Lower lobe of right lung (tissue), 2 donors: ENCODE measurements at regions not wholly inside any gene's neighbourhood (a gene's known extent, or its start where the extent isn't known, plus 50 kb on each side); places are given as distances from the start of the nearest gene placed in this dataset.

Experiments used
- ATAC-seq, 2 donors: fragments of 200-7000 bp; cut with Tn5 transposase; one replicate each; pipeline ENCODE4 v1.9.1; 2020 to 2022; ENCODE audit warnings: mild to moderate bottlenecking in 2 of 2, moderate library complexity in 2 of 2
- DNase-seq: peaks from one replicate; pipeline ENCODE4 v3.0.0-alpha.2; 2020
- H3K27ac ChIP-seq: fragments of 200-600 bp; one replicate; pipeline ENCODE4 v1.8.0; 2022
- H3K27me3 ChIP-seq: fragments of 200-600 bp; one replicate; pipeline ENCODE4 v1.8.0; 2022; ENCODE audit warnings: low read depth
- H3K36me3 ChIP-seq: fragments of 200-600 bp; one replicate; pipeline ENCODE4 v1.8.0; 2022; ENCODE audit warnings: mild to moderate bottlenecking
- H3K4me1 ChIP-seq: fragments of 200-600 bp; one replicate; pipeline ENCODE4 v1.8.0; 2022
- H3K4me3 ChIP-seq: fragments of 200-600 bp; one replicate; pipeline ENCODE4 v1.8.0; 2022; ENCODE audit warnings: mild to moderate bottlenecking
- H3K9me3 ChIP-seq: fragments of 200-600 bp; one replicate; pipeline ENCODE4 v1.8.0; 2022
- intact Hi-C: fragments of 100-400 bp; cut with DNase I; formaldehyde crosslinking; loops from one replicate; pipeline ENCODE4 v1.11.0; 2022
- TF ChIP-seq, protein P1 (sequence below): fragments of 200-600 bp; IDR thresholded peaks from one replicate; pipeline ENCODE4 v1.8.0; 2022; ENCODE audit warnings: antibody characterized with exemption, mild to moderate bottlenecking
- donor health status: DM: no; HTN: yes; CAD: no; lungs with severe emphysema.

DNA sequence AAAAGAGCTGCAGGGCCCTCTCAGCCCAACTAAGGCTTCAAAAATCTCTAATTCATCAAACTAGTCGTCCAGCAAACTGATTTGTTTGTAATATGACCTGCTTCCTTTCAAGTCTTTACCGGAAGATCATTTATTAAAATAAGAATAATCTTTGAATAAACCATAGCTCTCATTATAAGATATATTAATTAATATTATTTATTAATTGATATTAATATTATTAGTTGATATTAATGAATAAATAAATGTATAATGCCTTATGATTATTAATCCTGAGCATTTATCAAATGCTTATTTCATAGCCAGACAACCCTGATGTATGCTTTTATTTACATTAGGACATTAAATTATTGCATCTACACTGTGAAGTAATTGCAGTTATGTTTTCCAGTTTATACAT is 550.7 kb upstream of the ALCAM start:
- peaks cover 10% of the 10 kb centered on the region for H3K9me3 ChIP-seq
- H3K4me3 ChIP-seq: no peak overlapping the region
- H3K4me1 ChIP-seq: no peaks in the 10 kb centered on the region
- no peak for ATAC-seq
- H3K36me3 ChIP-seq: no peaks in the 10 kb centered on the region
- H3K27ac ChIP-seq: no peak overlapping the region
- intact Hi-C loops: no loop called here
- DNase-seq: no peak
- TF ChIP-seq, protein P1, sequence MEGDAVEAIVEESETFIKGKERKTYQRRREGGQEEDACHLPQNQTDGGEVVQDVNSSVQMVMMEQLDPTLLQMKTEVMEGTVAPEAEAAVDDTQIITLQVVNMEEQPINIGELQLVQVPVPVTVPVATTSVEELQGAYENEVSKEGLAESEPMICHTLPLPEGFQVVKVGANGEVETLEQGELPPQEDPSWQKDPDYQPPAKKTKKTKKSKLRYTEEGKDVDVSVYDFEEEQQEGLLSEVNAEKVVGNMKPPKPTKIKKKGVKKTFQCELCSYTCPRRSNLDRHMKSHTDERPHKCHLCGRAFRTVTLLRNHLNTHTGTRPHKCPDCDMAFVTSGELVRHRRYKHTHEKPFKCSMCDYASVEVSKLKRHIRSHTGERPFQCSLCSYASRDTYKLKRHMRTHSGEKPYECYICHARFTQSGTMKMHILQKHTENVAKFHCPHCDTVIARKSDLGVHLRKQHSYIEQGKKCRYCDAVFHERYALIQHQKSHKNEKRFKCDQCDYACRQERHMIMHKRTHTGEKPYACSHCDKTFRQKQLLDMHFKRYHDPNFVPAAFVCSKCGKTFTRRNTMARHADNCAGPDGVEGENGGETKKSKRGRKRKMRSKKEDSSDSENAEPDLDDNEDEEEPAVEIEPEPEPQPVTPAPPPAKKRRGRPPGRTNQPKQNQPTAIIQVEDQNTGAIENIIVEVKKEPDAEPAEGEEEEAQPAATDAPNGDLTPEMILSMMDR: no peak
- H3K27me3 ChIP-seq: no peaks in the 10 kb centered on the region

DNA sequence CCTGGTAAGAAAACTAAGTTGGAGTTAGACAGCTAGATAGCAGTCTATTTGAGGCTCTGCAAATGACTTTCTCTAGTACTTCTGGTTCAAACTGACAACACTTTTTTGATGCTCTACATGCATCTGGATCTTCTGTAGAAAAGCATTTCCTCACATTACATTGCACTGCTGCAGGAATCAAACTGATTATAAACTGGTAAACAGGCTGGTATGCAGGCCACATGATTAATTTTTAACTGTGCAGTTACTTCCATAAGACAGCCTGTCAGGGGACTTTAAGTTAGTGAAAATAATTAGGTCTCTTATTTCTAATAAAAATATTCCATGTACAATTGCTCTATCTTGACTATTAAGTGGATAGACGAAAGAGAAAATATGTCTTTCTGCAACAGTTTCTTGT is 550.0 kb upstream of the ALCAM start:
- no peaks in the 10 kb centered on the region for H3K27me3 ChIP-seq
- H3K9me3 ChIP-seq: peaks cover 14% of the 10 kb centered on the region
- ATAC-seq (no peak), DNase-seq (no peak)
- TF ChIP-seq, protein P1: no peak
- no peak overlapping the region for H3K4me3 ChIP-seq
- H3K4me1 ChIP-seq: no peaks in the 10 kb centered on the region
- intact Hi-C loops: no loop called here
- no peaks in the 10 kb centered on the region for H3K36me3 ChIP-seq
- H3K27ac ChIP-seq: no peak overlapping the region

DNA sequence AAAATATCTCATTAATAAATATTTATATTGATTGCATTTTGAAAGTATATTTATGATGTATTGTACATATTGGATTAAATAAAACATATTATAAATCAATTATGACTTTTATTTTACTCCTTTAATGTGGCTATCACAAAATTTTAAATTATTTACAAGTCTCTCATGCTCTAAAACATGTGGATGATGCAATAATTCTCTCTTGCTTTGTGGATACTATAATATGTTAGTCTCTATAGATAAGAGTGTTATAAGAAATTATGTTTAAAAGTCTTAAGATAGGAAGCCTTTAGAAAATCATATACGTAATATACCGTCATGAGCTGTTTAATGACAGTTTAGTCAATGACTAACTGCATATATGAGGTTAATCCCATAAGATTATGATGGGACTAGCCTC is 547.4 kb upstream of the ALCAM start:
- H3K36me3 ChIP-seq: no peaks in the 10 kb centered on the region
- H3K4me1 ChIP-seq: no peaks in the 10 kb centered on the region
- H3K9me3 ChIP-seq: peaks cover 14% of the 10 kb centered on the region
- H3K4me3 ChIP-seq: no peak overlapping the region
- ATAC-seq (no peak), DNase-seq (no peak)
- no peak overlapping the region for H3K27ac ChIP-seq
- no peaks in the 10 kb centered on the region for H3K27me3 ChIP-seq
- intact Hi-C loops: no loop called here
- TF ChIP-seq, protein P1: no peak

DNA sequence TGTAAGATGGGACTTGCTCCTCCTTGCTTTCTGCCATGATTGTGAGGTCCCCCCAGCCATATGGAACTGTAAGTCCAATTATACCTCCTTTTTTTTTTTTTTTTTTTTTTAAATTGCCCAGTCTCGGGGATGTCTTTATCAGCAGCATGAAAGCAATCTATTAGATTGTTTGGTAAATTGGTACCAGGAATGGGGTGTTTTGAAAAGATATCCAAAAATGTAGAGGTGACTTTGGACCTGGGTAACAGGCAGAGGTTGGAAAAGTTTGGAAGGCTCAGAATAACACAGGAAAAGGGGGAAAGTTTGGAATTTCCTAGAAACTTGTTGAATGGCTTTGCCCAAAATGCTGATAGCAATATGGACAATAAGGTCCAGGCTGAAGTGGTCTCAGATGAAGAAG is 545.8 kb upstream of the ALCAM start:
- TF ChIP-seq, protein P1: no peak
- Histone ChIP-seq H3K27ac (no peak overlapping the region), H3K4me1 (no peaks in the 10 kb centered on the region), H3K9me3 (peaks cover 14% of the 10 kb centered on the region), H3K27me3 (no peaks in the 10 kb centered on the region), H3K4me3 (no peak overlapping the region), H3K36me3 (no peaks in the 10 kb centered on the region)
- no peak for DNase-seq
- intact Hi-C loops: no loop called here
- no peak for ATAC-seq

DNA sequence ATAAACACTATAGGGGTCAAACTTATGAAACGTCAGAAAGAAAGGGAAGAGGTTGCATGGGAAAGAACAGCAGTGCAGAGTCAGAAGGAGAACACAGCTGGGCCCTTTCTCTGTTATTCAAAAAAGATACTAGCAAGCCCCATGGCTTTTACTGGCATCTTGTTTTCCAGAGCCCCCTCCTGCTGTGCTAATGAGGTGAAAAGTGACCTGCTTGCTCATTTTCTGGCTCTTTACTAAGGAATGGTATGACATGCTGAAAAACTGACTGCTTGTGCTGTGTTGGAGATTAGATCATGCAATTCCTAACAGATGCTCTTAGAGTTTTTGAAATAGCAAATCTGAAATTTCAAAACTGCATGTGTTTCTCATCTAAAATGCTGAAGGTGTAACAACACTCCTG is 541.6 kb upstream of the ALCAM start:
- Histone ChIP-seq H3K4me3 (no peak overlapping the region), H3K36me3 (no peaks in the 10 kb centered on the region), H3K4me1 (no peaks in the 10 kb centered on the region), H3K27me3 (no peaks in the 10 kb centered on the region), H3K9me3 (peaks cover 13% of the 10 kb centered on the region), H3K27ac (no peak overlapping the region)
- DNase-seq (no peak), ATAC-seq (no peak)
- intact Hi-C loops: no loop called here
- TF ChIP-seq, protein P1: no peak

DNA sequence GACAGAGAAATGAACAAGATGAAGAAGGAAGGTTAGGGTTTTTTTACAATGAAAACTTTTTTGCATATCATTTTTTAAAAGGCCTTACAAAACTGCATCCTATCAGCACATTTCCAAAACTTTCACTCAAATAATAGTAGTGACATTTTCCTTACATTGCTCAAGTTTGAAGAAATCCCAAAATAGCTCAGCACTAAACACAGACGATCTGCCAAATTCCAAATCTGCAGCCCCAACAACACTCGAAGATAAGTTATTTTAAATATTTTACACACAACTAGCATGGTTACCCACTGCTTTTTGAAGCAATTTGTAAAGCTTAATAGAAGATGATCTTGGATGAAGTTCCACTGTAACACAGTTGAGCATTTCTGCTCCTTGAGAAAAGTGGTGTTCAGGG is 535.6 kb upstream of the ALCAM start:
- intact Hi-C loops: no loop called here
- Histone ChIP-seq H3K9me3 (no peaks in the 10 kb centered on the region), H3K4me3 (no peak overlapping the region), H3K36me3 (no peaks in the 10 kb centered on the region), H3K4me1 (no peaks in the 10 kb centered on the region), H3K27ac (no peak overlapping the region), H3K27me3 (no peaks in the 10 kb centered on the region)
- DNase-seq: no peak
- no peak for ATAC-seq
- TF ChIP-seq, protein P1: no peak
